ENCODE measurements at regions not wholly inside any gene's neighbourhood (a gene's known extent, or its start where the extent isn't known, plus 50 kb on each side); places are given as distances from the start of the nearest gene placed in this dataset.

- no peak for TF ChIP-seq CTCF (IDR thresholded peaks at IDR 0.05)
- TF ChIP-seq POLR2A (IDR thresholded peaks at IDR 0.05): no peak
- no peak for TF ChIP-seq POLR2AphosphoS5 (IDR thresholded peaks at IDR 0.05)
- no peak for TF ChIP-seq EP300 (IDR thresholded peaks at IDR 0.05)
- Histone ChIP-seq H3K4me1 (peaks cover 6% of the 10 kb centered on the region), H3K27ac (no peak overlapping the region), H3K36me3 (no peaks in the 10 kb centered on the region), H3K9me3 (no peaks in the 10 kb centered on the region), H3K4me3 (no peak overlapping the region), H3K27me3 (no peaks in the 10 kb centered on the region)
- WGBS: 83% methylated on average over 1 of the region's 1 CpG
- DNase-seq (ENCODE audit: low spot score in 2 of 2): no peak
Measured at GRCh38 chr3:64299206-64299605, 73.9 kb upstream of the PRICKLE2 start.

GRCh38 chr3:64297563-64297962 is 72.3 kb upstream of the PRICKLE2 start:
- WGBS: 57% methylated on average over 1 of the region's 1 CpG
- no peaks in the 10 kb centered on the region for H3K27me3 ChIP-seq
- no peaks in the 10 kb centered on the region for H3K36me3 ChIP-seq
- TF ChIP-seq POLR2A (IDR thresholded peaks at IDR 0.05): no peak
- no peak for TF ChIP-seq EP300 (IDR thresholded peaks at IDR 0.05)
- no peak for TF ChIP-seq POLR2AphosphoS5 (IDR thresholded peaks at IDR 0.05)
- TF ChIP-seq CTCF (IDR thresholded peaks at IDR 0.05): no peak
- no peaks in the 10 kb centered on the region for H3K9me3 ChIP-seq
- no peak overlapping the region for H3K4me3 ChIP-seq
- H3K27ac ChIP-seq: no peak overlapping the region
- no peak for DNase-seq (ENCODE audit: low spot score in 2 of 2)
- peaks cover 6% of the 10 kb centered on the region for H3K4me1 ChIP-seq

- Histone ChIP-seq H3K27me3 (no peaks in the 10 kb centered on the region), H3K4me3 (no peak overlapping the region), H3K27ac (no peak overlapping the region), H3K9me3 (no peaks in the 10 kb centered on the region), H3K36me3 (no peaks in the 10 kb centered on the region), H3K4me1 (peaks cover 19% of the 10 kb centered on the region)
- WGBS: 47% methylated on average over 5 of the region's 5 CpGs
- DNase-seq (ENCODE audit: low spot score in 2 of 2): peak in 1 of 2 donors; percentile 64
- TF ChIP-seq EP300 (IDR thresholded peaks at IDR 0.05) (no peak), POLR2A (IDR thresholded peaks at IDR 0.05) (no peak), CTCF (IDR thresholded peaks at IDR 0.05) (no peak), POLR2AphosphoS5 (IDR thresholded peaks at IDR 0.05) (no peak)
Measured at GRCh38 chr3:64295594-64295993, 70.3 kb upstream of the PRICKLE2 start.

GRCh38 chr3:64294771-64295170 is 69.5 kb upstream of the PRICKLE2 start:
- no peak for DNase-seq (ENCODE audit: low spot score in 2 of 2)
- WGBS: 86% methylated on average over 2 of the region's 2 CpGs
- H3K4me1 ChIP-seq: peaks cover 21% of the 10 kb centered on the region
- H3K9me3 ChIP-seq: no peaks in the 10 kb centered on the region
- H3K36me3 ChIP-seq: no peaks in the 10 kb centered on the region
- no peak for TF ChIP-seq EP300 (IDR thresholded peaks at IDR 0.05)
- TF ChIP-seq CTCF (IDR thresholded peaks at IDR 0.05): no peak
- no peak for TF ChIP-seq POLR2AphosphoS5 (IDR thresholded peaks at IDR 0.05)
- TF ChIP-seq POLR2A (IDR thresholded peaks at IDR 0.05): no peak
- no peaks in the 10 kb centered on the region for H3K27me3 ChIP-seq
- no peak overlapping the region for H3K27ac ChIP-seq
- no peak overlapping the region for H3K4me3 ChIP-seq

GRCh38 chr3:64293121-64293520 is 67.9 kb upstream of the PRICKLE2 start:
- WGBS: 98% methylated on average over 9 of the region's 9 CpGs
- no peak for DNase-seq (ENCODE audit: low spot score in 2 of 2)
- no peak overlapping the region for H3K4me3 ChIP-seq
- no peaks in the 10 kb centered on the region for H3K27me3 ChIP-seq
- no peak overlapping the region for H3K27ac ChIP-seq
- no peaks in the 10 kb centered on the region for H3K36me3 ChIP-seq
- no peaks in the 10 kb centered on the region for H3K9me3 ChIP-seq
- H3K4me1 ChIP-seq: peaks cover 21% of the 10 kb centered on the region
- TF ChIP-seq CTCF (IDR thresholded peaks at IDR 0.05): no peak
- no peak for TF ChIP-seq POLR2AphosphoS5 (IDR thresholded peaks at IDR 0.05)
- TF ChIP-seq POLR2A (IDR thresholded peaks at IDR 0.05): no peak
